ENCODE measurements at regions not wholly inside any gene's neighbourhood (a gene's known extent, or its start where the extent isn't known, plus 50 kb on each side); places are given as distances from the start of the nearest gene placed in this dataset.
A peak's percentile ranks its signal among the peaks of the same experiment; 100 is the strongest.

GRCh38 chr2:237011206-237011795, 74.4 kb upstream of the COPS8 start:
- no peak overlapping the region for H3K4me2 ChIP-seq (ENCODE audit: extremely low read depth, insufficient read depth, low read length)
- peak in 1 of 2 donors; percentile 53 for DNase-seq (ENCODE audit: low read depth in 2 of 2)

GRCh38 chr2:237012004-237012403, 73.7 kb upstream of the COPS8 start:
- Histone ChIP-seq H3K4me1 (ENCODE audit: control insufficient read depth, extremely low read depth, insufficient read depth, low read length) (no peaks in the 10 kb centered on the region), H3K9me3 (ENCODE audit: control insufficient read depth, insufficient read depth, low read depth, low read length) (no peaks in the 10 kb centered on the region), H4K20me1 (ENCODE audit: control insufficient read depth, extremely low read depth, insufficient read depth, low read length) (no peaks in the 10 kb centered on the region), H3K27ac (ENCODE audit: insufficient read depth, low read length) (no peak overlapping the region), H2AFZ (ENCODE audit: low read length) (no peak overlapping the region), H3K27me3 (ENCODE audit: control insufficient read depth, insufficient read depth, low read length) (no peaks in the 10 kb centered on the region), H3K36me3 (ENCODE audit: control insufficient read depth, insufficient read depth, low read length) (no peaks in the 10 kb centered on the region), H3K79me2 (ENCODE audit: control insufficient read depth, insufficient read depth, low read length) (no peaks in the 10 kb centered on the region), H3K4me3 (replicated peaks in 1 of 4; ENCODE audit: control extremely low read depth in 1 of 4, insufficient read depth in 1 of 4, low read depth in 3 of 4, low read length in 4 of 4) (no peak overlapping the region), H3K9ac (ENCODE audit: insufficient read depth, low read length) (no peak overlapping the region), H3K4me2 (ENCODE audit: extremely low read depth, insufficient read depth, low read length) (no peak overlapping the region)
- TF ChIP-seq EZH2 (IDR thresholded peaks at IDR 0.05; ENCODE audit: low read length, missing control alignments) = no peak
- no peak for TF ChIP-seq CTCF (conservative IDR thresholded peaks at IDR 0.05 in 1 of 2, IDR thresholded peaks at IDR 0.05 in 1 of 2; ENCODE audit: low read depth in 1 of 2, low read length in 2 of 2)
- DNase-seq (ENCODE audit: low read depth in 2 of 2) = no peak

More at GRCh38 chr2:237011206-237011795, 74.4 kb upstream of the COPS8 start:
- no peaks in the 10 kb centered on the region for H4K20me1 ChIP-seq (ENCODE audit: control insufficient read depth, extremely low read depth, insufficient read depth, low read length)
- no peak overlapping the region for H3K4me3 ChIP-seq (replicated peaks in 1 of 4; ENCODE audit: control extremely low read depth in 1 of 4, insufficient read depth in 1 of 4, low read depth in 3 of 4, low read length in 4 of 4)
- no peaks in the 10 kb centered on the region for H3K4me1 ChIP-seq (ENCODE audit: control insufficient read depth, extremely low read depth, insufficient read depth, low read length)
- H3K9ac ChIP-seq (ENCODE audit: insufficient read depth, low read length) = no peak overlapping the region
- no peaks in the 10 kb centered on the region for H3K9me3 ChIP-seq (ENCODE audit: control insufficient read depth, insufficient read depth, low read depth, low read length)
- H3K27me3 ChIP-seq (ENCODE audit: control insufficient read depth, insufficient read depth, low read length) = no peaks in the 10 kb centered on the region
- TF ChIP-seq EZH2 (IDR thresholded peaks at IDR 0.05; ENCODE audit: low read length, missing control alignments) = no peak
- TF ChIP-seq CTCF (conservative IDR thresholded peaks at IDR 0.05 in 1 of 2, IDR thresholded peaks at IDR 0.05 in 1 of 2; ENCODE audit: low read depth in 1 of 2, low read length in 2 of 2) = no peak
- H3K36me3 ChIP-seq (ENCODE audit: control insufficient read depth, insufficient read depth, low read length) = no peaks in the 10 kb centered on the region
- no peak overlapping the region for H2AFZ ChIP-seq (ENCODE audit: low read length)
- H3K79me2 ChIP-seq (ENCODE audit: control insufficient read depth, insufficient read depth, low read length) = no peaks in the 10 kb centered on the region
- H3K27ac ChIP-seq (ENCODE audit: insufficient read depth, low read length) = no peak overlapping the region

- Histone ChIP-seq H3K79me2 (ENCODE audit: control insufficient read depth, insufficient read depth, low read length) (no peaks in the 10 kb centered on the region), H2AFZ (ENCODE audit: low read length) (no peak overlapping the region), H3K36me3 (ENCODE audit: control insufficient read depth, insufficient read depth, low read length) (no peaks in the 10 kb centered on the region), H3K4me3 (replicated peaks in 1 of 4; ENCODE audit: control extremely low read depth in 1 of 4, insufficient read depth in 1 of 4, low read depth in 3 of 4, low read length in 4 of 4) (no peak overlapping the region), H3K9me3 (ENCODE audit: control insufficient read depth, insufficient read depth, low read depth, low read length) (no peaks in the 10 kb centered on the region), H4K20me1 (ENCODE audit: control insufficient read depth, extremely low read depth, insufficient read depth, low read length) (no peaks in the 10 kb centered on the region), H3K9ac (ENCODE audit: insufficient read depth, low read length) (no peak overlapping the region), H3K27me3 (ENCODE audit: control insufficient read depth, insufficient read depth, low read length) (no peaks in the 10 kb centered on the region), H3K4me2 (ENCODE audit: extremely low read depth, insufficient read depth, low read length) (peak overlapping the region; percentile 25), H3K27ac (ENCODE audit: insufficient read depth, low read length) (no peak overlapping the region), H3K4me1 (ENCODE audit: control insufficient read depth, extremely low read depth, insufficient read depth, low read length) (no peaks in the 10 kb centered on the region)
- TF ChIP-seq CTCF (conservative IDR thresholded peaks at IDR 0.05 in 1 of 2, IDR thresholded peaks at IDR 0.05 in 1 of 2; ENCODE audit: low read depth in 1 of 2, low read length in 2 of 2) (no peak), EZH2 (IDR thresholded peaks at IDR 0.05; ENCODE audit: low read length, missing control alignments) (no peak)
- peak; percentile 66 to 97 for DNase-seq (ENCODE audit: low read depth in 2 of 2)
Observed at GRCh38 chr2:237012577-237013267, 73.0 kb upstream of the COPS8 start.

Data from fibroblast of lung (primary cell).